ENCODE measurements at regions not wholly inside any gene's neighbourhood (a gene's known extent, or its start where the extent isn't known, plus 50 kb on each side); places are given as distances from the start of the nearest gene placed in this dataset.

GRCh38 chr21:20004367-20004766, 993.8 kb upstream of the NCAM2 start:
- intact Hi-C loops (cut with micrococcal nuclease; ENCODE audit: unreplicated experiment) (no loop called here), in situ Hi-C loops (cut with HindIII; ENCODE audit: low pct_unique_long_range_greater_than_20kb, low sequenced_read_pairs) (no loop called here)
- ChIA-PET POLR2A (no interaction called here), CTCF (no interaction called here)
- DNase-seq (ENCODE audit: low read depth, low spot score), result no peak
- ATAC-seq, result no peak
- H3K27me3 ChIP-seq (ENCODE audit: control insufficient read depth, insufficient read depth, low read length), result no peaks in the 10 kb centered on the region
- no TSS peak for BruUV-seq (replicated peaks)
- TF ChIP-seq POLR2AphosphoS5 (IDR thresholded peaks at IDR 0.05; ENCODE audit: low read depth, low read length), result no peak
- TF ChIP-seq, protein P1, sequence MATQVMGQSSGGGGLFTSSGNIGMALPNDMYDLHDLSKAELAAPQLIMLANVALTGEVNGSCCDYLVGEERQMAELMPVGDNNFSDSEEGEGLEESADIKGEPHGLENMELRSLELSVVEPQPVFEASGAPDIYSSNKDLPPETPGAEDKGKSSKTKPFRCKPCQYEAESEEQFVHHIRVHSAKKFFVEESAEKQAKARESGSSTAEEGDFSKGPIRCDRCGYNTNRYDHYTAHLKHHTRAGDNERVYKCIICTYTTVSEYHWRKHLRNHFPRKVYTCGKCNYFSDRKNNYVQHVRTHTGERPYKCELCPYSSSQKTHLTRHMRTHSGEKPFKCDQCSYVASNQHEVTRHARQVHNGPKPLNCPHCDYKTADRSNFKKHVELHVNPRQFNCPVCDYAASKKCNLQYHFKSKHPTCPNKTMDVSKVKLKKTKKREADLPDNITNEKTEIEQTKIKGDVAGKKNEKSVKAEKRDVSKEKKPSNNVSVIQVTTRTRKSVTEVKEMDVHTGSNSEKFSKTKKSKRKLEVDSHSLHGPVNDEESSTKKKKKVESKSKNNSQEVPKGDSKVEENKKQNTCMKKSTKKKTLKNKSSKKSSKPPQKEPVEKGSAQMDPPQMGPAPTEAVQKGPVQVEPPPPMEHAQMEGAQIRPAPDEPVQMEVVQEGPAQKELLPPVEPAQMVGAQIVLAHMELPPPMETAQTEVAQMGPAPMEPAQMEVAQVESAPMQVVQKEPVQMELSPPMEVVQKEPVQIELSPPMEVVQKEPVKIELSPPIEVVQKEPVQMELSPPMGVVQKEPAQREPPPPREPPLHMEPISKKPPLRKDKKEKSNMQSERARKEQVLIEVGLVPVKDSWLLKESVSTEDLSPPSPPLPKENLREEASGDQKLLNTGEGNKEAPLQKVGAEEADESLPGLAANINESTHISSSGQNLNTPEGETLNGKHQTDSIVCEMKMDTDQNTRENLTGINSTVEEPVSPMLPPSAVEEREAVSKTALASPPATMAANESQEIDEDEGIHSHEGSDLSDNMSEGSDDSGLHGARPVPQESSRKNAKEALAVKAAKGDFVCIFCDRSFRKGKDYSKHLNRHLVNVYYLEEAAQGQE (IDR thresholded peaks at IDR 0.05; ENCODE audit: insufficient read depth in 1 of 2, low read depth in 2 of 2, low read length in 1 of 2), result no peak
- TF ChIP-seq TCF7L2 (IDR thresholded peaks at IDR 0.05; ENCODE audit: low read depth, low read length), result no peak
- TF ChIP-seq, protein P2, sequence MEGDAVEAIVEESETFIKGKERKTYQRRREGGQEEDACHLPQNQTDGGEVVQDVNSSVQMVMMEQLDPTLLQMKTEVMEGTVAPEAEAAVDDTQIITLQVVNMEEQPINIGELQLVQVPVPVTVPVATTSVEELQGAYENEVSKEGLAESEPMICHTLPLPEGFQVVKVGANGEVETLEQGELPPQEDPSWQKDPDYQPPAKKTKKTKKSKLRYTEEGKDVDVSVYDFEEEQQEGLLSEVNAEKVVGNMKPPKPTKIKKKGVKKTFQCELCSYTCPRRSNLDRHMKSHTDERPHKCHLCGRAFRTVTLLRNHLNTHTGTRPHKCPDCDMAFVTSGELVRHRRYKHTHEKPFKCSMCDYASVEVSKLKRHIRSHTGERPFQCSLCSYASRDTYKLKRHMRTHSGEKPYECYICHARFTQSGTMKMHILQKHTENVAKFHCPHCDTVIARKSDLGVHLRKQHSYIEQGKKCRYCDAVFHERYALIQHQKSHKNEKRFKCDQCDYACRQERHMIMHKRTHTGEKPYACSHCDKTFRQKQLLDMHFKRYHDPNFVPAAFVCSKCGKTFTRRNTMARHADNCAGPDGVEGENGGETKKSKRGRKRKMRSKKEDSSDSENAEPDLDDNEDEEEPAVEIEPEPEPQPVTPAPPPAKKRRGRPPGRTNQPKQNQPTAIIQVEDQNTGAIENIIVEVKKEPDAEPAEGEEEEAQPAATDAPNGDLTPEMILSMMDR (IDR thresholded peaks at IDR 0.05), result no peak
- no peak for TF ChIP-seq SIN3A (IDR thresholded peaks at IDR 0.05; ENCODE audit: borderline replicate concordance, insufficient read depth, low read depth, low read length)
- H3K4me3 ChIP-seq (ENCODE audit: low read depth in 2 of 2, low read length in 2 of 2), result no peak overlapping the region
- no peaks in the 10 kb centered on the region for H3K4me1 ChIP-seq (ENCODE audit: control insufficient read depth, insufficient read depth, low read length)
- H3K9me3 ChIP-seq (ENCODE audit: control insufficient read depth, insufficient read depth, low read depth, low read length), result no peaks in the 10 kb centered on the region
- no peak overlapping the region for H3K27ac ChIP-seq (ENCODE audit: low read length)
- no peaks in the 10 kb centered on the region for H3K36me3 ChIP-seq (ENCODE audit: control insufficient read depth, insufficient read depth, low read length)

DNA sequence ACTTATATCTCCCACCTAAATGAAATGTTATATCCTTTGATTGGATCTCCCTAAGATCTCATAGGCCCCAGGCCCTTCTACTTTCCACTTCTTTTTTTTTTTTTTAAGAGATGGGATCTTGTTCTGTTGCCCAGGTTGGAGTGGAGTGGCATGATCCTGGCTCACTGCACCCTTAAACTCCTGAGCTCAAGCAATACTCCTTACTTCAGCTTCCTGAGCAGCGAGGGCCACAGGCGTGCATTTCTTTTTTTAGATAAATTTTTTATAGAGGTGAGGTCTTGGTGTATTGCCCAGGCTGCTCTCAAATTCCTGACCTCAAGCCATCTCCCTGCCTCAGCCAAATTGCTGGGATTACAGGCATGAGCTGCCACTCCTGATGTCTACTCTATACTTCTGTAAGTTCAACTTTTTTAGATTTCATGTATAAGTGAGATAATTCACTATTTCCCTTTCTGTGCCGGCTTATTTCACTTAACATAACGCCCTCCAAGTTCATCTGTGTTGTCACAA, 987.5 kb upstream of the NCAM2 start:
- Histone ChIP-seq H3K36me3 (ENCODE audit: control insufficient read depth, insufficient read depth, low read length) (no peaks in the 10 kb centered on the region), H3K27ac (ENCODE audit: low read length) (no peak overlapping the region), H3K4me3 (ENCODE audit: low read depth in 2 of 2, low read length in 2 of 2) (no peak overlapping the region), H3K4me1 (ENCODE audit: control insufficient read depth, insufficient read depth, low read length) (no peaks in the 10 kb centered on the region), H3K9me3 (ENCODE audit: control insufficient read depth, insufficient read depth, low read depth, low read length) (no peaks in the 10 kb centered on the region), H3K27me3 (ENCODE audit: control insufficient read depth, insufficient read depth, low read length) (no peaks in the 10 kb centered on the region)
- DNase-seq (ENCODE audit: low read depth, low spot score), result no peak
- TF ChIP-seq, protein P1 (IDR thresholded peaks at IDR 0.05; ENCODE audit: insufficient read depth in 1 of 2, low read depth in 2 of 2, low read length in 1 of 2), result no peak
- no peak for TF ChIP-seq POLR2AphosphoS5 (IDR thresholded peaks at IDR 0.05; ENCODE audit: low read depth, low read length)
- TF ChIP-seq SIN3A (IDR thresholded peaks at IDR 0.05; ENCODE audit: borderline replicate concordance, insufficient read depth, low read depth, low read length), result no peak
- no peak for TF ChIP-seq TCF7L2 (IDR thresholded peaks at IDR 0.05; ENCODE audit: low read depth, low read length)
- TF ChIP-seq, protein P2 (IDR thresholded peaks at IDR 0.05), result no peak
- ATAC-seq, result no peak
- in situ Hi-C loops (cut with HindIII; ENCODE audit: low pct_unique_long_range_greater_than_20kb, low sequenced_read_pairs), result no loop called here
- CTCF ChIA-PET, result no interaction called here
- BruUV-seq (replicated peaks), result no TSS peak
- POLR2A ChIA-PET, result no interaction called here
- intact Hi-C loops (cut with micrococcal nuclease; ENCODE audit: unreplicated experiment), result no loop called here
